ENCODE measurements at regions not wholly inside any gene's neighbourhood (a gene's known extent, or its start where the extent isn't known, plus 50 kb on each side); places are given as distances from the start of the nearest gene placed in this dataset.

DNA sequence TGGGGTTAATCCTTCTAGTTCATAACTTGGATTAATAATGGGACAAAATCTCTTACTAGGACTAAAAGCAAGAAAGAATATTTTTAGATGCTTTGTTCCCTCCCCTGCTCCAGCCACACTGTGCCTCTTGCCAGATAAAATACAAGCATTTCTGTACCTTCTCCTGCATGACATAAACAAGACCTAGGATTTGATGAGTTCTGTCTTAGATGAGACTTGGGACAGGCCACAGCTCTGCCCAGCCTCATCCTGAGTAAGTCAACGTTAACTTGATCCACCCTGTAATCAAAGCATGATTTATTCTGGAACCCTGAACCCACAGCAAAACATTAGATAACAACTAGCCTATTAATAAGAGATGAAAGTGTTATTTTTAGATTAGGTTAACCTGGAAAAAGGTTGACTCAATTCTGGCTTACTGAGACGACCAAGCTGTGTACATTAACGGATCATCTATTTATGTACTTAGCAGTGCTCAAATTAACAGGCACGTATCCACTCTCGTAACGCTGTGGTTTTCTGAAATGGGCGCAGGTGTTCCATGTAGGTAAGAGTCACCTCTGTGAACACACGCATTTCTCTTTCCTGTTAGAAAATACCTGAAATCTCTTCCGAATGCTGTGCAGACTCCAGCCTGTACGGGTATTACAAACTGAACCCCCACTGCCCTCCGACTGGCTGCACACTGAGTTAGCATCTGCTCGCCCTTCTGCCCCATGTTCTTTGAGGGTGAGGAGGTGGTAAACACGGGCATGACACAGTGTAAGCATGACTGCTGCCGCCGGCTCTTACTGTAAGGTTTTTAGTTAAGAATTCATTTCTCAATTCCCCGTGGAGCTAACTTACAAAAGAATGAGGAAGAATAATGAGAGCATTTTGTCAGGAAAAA lies 132.1 kb upstream of the FOXQ1 start:
- TF ChIP-seq, protein P1, sequence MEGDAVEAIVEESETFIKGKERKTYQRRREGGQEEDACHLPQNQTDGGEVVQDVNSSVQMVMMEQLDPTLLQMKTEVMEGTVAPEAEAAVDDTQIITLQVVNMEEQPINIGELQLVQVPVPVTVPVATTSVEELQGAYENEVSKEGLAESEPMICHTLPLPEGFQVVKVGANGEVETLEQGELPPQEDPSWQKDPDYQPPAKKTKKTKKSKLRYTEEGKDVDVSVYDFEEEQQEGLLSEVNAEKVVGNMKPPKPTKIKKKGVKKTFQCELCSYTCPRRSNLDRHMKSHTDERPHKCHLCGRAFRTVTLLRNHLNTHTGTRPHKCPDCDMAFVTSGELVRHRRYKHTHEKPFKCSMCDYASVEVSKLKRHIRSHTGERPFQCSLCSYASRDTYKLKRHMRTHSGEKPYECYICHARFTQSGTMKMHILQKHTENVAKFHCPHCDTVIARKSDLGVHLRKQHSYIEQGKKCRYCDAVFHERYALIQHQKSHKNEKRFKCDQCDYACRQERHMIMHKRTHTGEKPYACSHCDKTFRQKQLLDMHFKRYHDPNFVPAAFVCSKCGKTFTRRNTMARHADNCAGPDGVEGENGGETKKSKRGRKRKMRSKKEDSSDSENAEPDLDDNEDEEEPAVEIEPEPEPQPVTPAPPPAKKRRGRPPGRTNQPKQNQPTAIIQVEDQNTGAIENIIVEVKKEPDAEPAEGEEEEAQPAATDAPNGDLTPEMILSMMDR (IDR thresholded peaks at IDR 0.05; ENCODE audit: low read depth, low read length) = no peak
- no peak for TF ChIP-seq EZH2phosphoT487 (IDR thresholded peaks at IDR 0.05; ENCODE audit: low read depth)
